ENCODE measurements at regions not wholly inside any gene's neighbourhood (a gene's known extent, or its start where the extent isn't known, plus 50 kb on each side); places are given as distances from the start of the nearest gene placed in this dataset.

DNA sequence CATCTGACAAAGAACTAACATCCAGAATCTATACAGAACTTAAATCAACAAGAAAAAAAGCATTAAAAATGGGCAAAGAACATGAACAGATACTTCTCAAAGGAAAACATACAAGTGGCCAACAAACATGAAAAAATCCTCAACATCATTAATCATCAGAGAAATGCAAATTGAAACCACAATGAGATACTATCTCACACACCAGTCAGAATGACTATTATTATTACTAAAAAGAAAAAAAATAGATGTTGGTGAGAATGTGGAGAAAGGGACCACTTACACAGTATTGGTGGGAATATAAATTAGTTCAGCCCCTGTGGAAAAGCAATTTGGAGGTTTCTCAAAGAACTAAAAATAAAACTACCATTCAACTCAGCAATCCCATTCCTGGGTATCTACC is 89.1 kb upstream of the ADO start:
- TF ChIP-seq CEBPB (IDR thresholded peaks at IDR 0.05) (no peak), POLR2AphosphoS2 (conservative IDR thresholded peaks at IDR 0.05; ENCODE audit: low read length) (no peak), HDAC2 (IDR thresholded peaks at IDR 0.05) (no peak), ZNF302 (CRISPR knock-in tag; IDR thresholded peaks at IDR 0.05) (no peak), EHMT2 (IDR thresholded peaks at IDR 0.05; ENCODE audit: low read depth) (no peak), ZC3H11A (IDR thresholded peaks at IDR 0.05) (no peak), FOSB (CRISPR knock-in tag; IDR thresholded peaks at IDR 0.05) (no peak), SMC3 (IDR thresholded peaks at IDR 0.05) (no peak), NR3C1 (IDR thresholded peaks at IDR 0.05) (no peak)
- TF ChIP-seq, protein P1, sequence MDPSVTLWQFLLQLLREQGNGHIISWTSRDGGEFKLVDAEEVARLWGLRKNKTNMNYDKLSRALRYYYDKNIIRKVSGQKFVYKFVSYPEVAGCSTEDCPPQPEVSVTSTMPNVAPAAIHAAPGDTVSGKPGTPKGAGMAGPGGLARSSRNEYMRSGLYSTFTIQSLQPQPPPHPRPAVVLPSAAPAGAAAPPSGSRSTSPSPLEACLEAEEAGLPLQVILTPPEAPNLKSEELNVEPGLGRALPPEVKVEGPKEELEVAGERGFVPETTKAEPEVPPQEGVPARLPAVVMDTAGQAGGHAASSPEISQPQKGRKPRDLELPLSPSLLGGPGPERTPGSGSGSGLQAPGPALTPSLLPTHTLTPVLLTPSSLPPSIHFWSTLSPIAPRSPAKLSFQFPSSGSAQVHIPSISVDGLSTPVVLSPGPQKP (IDR thresholded peaks at IDR 0.05; ENCODE audit: low read depth, low read length), result no peak
- TF ChIP-seq, protein P2, sequence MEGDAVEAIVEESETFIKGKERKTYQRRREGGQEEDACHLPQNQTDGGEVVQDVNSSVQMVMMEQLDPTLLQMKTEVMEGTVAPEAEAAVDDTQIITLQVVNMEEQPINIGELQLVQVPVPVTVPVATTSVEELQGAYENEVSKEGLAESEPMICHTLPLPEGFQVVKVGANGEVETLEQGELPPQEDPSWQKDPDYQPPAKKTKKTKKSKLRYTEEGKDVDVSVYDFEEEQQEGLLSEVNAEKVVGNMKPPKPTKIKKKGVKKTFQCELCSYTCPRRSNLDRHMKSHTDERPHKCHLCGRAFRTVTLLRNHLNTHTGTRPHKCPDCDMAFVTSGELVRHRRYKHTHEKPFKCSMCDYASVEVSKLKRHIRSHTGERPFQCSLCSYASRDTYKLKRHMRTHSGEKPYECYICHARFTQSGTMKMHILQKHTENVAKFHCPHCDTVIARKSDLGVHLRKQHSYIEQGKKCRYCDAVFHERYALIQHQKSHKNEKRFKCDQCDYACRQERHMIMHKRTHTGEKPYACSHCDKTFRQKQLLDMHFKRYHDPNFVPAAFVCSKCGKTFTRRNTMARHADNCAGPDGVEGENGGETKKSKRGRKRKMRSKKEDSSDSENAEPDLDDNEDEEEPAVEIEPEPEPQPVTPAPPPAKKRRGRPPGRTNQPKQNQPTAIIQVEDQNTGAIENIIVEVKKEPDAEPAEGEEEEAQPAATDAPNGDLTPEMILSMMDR (IDR thresholded peaks at IDR 0.05), result no peak
- TF ChIP-seq, protein P3, sequence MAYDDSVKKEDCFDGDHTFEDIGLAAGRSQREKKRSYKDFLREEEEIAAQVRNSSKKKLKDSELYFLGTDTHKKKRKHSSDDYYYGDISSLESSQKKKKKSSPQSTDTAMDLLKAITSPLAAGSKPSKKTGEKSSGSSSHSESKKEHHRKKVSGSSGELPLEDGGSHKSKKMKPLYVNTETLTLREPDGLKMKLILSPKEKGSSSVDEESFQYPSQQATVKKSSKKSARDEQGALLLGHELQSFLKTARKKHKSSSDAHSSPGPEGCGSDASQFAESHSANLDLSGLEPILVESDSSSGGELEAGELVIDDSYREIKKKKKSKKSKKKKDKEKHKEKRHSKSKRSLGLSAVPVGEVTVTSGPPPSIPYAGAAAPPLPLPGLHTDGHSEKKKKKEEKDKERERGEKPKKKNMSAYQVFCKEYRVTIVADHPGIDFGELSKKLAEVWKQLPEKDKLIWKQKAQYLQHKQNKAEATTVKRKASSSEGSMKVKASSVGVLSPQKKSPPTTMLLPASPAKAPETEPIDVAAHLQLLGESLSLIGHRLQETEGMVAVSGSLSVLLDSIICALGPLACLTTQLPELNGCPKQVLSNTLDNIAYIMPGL (CRISPR knock-in tag; IDR thresholded peaks at IDR 0.05; ENCODE audit: borderline replicate concordance), result no peak
- TF ChIP-seq, protein P4, sequence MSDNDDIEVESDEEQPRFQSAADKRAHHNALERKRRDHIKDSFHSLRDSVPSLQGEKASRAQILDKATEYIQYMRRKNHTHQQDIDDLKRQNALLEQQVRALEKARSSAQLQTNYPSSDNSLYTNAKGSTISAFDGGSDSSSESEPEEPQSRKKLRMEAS (IDR thresholded peaks at IDR 0.05), result no peak
- H3K27ac ChIP-seq, result no peak overlapping the region
- no peak overlapping the region for H3K4me2 ChIP-seq
- ChIA-PET POLR2A (no interaction called here), CTCF (no interaction called here)
- H3K9me3 ChIP-seq, result no peaks in the 10 kb centered on the region
- DNase-seq (ENCODE audit: low read depth in 1 of 2, low spot score in 1 of 2) (no peak), ATAC-seq (no peak), FAIRE-seq (no peak)
- no peaks in the 10 kb centered on the region for H3K4me1 ChIP-seq
- no peak overlapping the region for H3K4me3 ChIP-seq

DNA sequence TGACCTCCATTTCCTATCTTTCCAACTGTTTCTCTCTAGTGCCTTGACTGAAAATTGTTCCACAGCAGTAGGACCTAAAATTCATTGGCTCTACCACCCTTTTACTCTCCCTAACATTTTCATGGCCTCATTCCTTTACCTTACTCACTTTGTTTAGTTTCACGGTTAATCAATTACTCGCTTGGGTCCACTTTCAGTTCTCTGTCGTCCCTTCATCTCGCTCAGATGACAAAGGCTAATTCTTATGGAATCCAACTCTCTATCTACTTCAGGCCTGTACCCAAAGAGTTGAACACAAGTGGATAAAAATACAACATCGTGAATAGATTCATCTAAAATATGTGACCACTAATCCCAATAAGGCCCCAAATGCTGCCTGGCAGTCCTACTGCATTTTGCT is 85.9 kb upstream of the ADO start:
- ATAC-seq, result no peak
- Histone ChIP-seq H3K9me3 (no peaks in the 10 kb centered on the region), H3K4me2 (no peak overlapping the region), H3K4me3 (no peak overlapping the region), H3K27ac (no peak overlapping the region), H3K4me1 (no peaks in the 10 kb centered on the region)
- no peak for DNase-seq (ENCODE audit: low read depth in 1 of 2, low spot score in 1 of 2)
- no peak for FAIRE-seq
- TF ChIP-seq FOSB (CRISPR knock-in tag; IDR thresholded peaks at IDR 0.05), result no peak
- no peak for TF ChIP-seq RFX5 (IDR thresholded peaks at IDR 0.05)
- TF ChIP-seq RCOR1 (IDR thresholded peaks at IDR 0.05; ENCODE audit: low read depth, low read length), result no peak
- TF ChIP-seq, protein P5, sequence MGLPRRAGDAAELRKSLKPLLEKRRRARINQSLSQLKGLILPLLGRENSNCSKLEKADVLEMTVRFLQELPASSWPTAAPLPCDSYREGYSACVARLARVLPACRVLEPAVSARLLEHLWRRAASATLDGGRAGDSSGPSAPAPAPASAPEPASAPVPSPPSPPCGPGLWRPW (IDR thresholded peaks at IDR 0.05), result no peak
- POLR2A ChIA-PET, result no interaction called here
- CTCF ChIA-PET, result no interaction called here
- 40% methylated on average over 5 of the region's 5 CpGs for WGBS (ENCODE audit: missing lambda C conversion rate)

DNA sequence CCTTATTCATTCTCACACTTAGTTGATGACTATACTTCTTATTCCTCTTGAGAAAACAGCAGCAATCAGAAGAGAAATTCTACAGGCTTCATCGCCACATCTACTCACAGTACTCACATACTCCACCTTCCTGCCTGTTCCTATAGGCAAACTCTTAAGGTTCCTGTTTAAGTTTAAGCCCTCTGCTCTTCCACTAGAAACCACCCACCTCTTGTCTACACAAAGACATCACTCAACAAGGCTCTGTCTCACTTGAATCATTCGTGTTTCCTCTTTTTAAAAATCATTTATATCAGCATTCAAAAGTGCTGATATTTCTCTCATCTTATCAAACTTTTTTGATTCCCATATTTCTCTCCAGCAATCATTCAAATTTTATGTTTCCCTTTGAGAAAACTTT is 85.5 kb upstream of the ADO start:
- no peak for FAIRE-seq
- 44% methylated on average over 2 of the region's 2 CpGs for WGBS (ENCODE audit: missing lambda C conversion rate)
- CTCF ChIA-PET, result no interaction called here

More for the DNA sequence above, 85.5 kb upstream of the ADO start:
- TF ChIP-seq TP53 (CRISPR knock-in tag; IDR thresholded peaks at IDR 0.05) (no peak), MAZ (IDR thresholded peaks at IDR 0.05; ENCODE audit: borderline replicate concordance, low read depth, low read length) (no peak), FOXS1 (CRISPR knock-in tag; IDR thresholded peaks at IDR 0.05) (no peak), EHF (CRISPR knock-in tag; IDR thresholded peaks at IDR 0.05) (no peak), FOSL2 (IDR thresholded peaks at IDR 0.05) (no peak), FOSL2 (CRISPR knock-in tag; IDR thresholded peaks at IDR 0.05) (no peak), HOXA7 (CRISPR knock-in tag; IDR thresholded peaks at IDR 0.05) (no peak), CHD2 (IDR thresholded peaks at IDR 0.05; ENCODE audit: low read length, partially characterized antibody) (no peak), CBX8 (IDR thresholded peaks at IDR 0.05) (no peak)
- TF ChIP-seq, protein P5 (IDR thresholded peaks at IDR 0.05), result no peak
- TF ChIP-seq, protein P6, sequence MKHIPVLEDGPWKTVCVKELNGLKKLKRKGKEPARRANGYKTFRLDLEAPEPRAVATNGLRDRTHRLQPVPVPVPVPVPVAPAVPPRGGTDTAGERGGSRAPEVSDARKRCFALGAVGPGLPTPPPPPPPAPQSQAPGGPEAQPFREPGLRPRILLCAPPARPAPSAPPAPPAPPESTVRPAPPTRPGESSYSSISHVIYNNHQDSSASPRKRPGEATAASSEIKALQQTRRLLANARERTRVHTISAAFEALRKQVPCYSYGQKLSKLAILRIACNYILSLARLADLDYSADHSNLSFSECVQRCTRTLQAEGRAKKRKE (CRISPR knock-in tag; IDR thresholded peaks at IDR 0.05; ENCODE audit: low read depth), result no peak
- no peak for DNase-seq (ENCODE audit: low read depth in 1 of 2, low spot score in 1 of 2)
- Histone ChIP-seq H3K4me1 (no peaks in the 10 kb centered on the region), H3K9me3 (no peaks in the 10 kb centered on the region), H3K4me2 (no peak overlapping the region), H3K4me3 (no peak overlapping the region), H3K27ac (no peak overlapping the region)
- ATAC-seq, result no peak
- POLR2A ChIA-PET, result no interaction called here
